ENCODE measurements at regions not wholly inside any gene's neighbourhood (a gene's known extent, or its start where the extent isn't known, plus 50 kb on each side); places are given as distances from the start of the nearest gene placed in this dataset.

DNA sequence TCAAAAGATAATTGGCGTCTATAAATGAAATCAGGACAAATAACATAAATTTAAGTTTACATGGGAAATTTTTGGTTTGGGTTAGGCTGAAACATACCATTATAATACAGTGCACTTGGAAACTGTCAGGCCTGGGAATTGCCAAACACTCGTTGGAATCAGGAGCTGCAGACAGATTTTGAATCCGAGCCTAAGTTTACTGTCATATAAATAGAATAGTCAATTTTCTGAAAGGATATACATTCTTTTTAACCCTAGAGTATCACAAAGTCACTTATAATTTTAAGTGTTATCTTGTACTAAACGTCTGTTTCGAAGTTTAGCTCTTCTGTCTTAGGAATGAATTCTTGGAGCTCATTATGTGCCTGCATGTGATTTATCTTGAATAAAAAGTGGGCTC, 234.1 kb downstream of the VEGFC start:
- Mint-ChIP-seq H3K9me3 (no peaks in the 10 kb centered on the region), H3K4me1 (no peaks in the 10 kb centered on the region; a peak in 1 of 4 replicates), H3K36me3 (ENCODE audit: insufficient read depth in 1 of 3, low read depth in 3 of 3) (no peaks in the 10 kb centered on the region), H3K4me3 (no peak overlapping the region), H3K27me3 (ENCODE audit: low read depth) (no peaks in the 10 kb centered on the region), H3K27ac (no peak overlapping the region)
- TF ChIP-seq, protein P1, sequence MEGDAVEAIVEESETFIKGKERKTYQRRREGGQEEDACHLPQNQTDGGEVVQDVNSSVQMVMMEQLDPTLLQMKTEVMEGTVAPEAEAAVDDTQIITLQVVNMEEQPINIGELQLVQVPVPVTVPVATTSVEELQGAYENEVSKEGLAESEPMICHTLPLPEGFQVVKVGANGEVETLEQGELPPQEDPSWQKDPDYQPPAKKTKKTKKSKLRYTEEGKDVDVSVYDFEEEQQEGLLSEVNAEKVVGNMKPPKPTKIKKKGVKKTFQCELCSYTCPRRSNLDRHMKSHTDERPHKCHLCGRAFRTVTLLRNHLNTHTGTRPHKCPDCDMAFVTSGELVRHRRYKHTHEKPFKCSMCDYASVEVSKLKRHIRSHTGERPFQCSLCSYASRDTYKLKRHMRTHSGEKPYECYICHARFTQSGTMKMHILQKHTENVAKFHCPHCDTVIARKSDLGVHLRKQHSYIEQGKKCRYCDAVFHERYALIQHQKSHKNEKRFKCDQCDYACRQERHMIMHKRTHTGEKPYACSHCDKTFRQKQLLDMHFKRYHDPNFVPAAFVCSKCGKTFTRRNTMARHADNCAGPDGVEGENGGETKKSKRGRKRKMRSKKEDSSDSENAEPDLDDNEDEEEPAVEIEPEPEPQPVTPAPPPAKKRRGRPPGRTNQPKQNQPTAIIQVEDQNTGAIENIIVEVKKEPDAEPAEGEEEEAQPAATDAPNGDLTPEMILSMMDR (conservative IDR thresholded peaks at IDR 0.05) = no peak
- DNase-seq = no peak
- H2BK120ac ChIP-seq (ENCODE audit: low read depth, low read length, poor library complexity, severe bottlenecking) = no peak overlapping the region
- no peak overlapping the region for H4K91ac ChIP-seq (ENCODE audit: insufficient read length, low read depth, low read length)
- no peak overlapping the region for H3K56ac ChIP-seq (ENCODE audit: insufficient read length, low read depth, low read length)
- H2AFZ ChIP-seq (ENCODE audit: low read length) = no peak overlapping the region
- H2AK5ac ChIP-seq (ENCODE audit: insufficient read length, low read length) = no peak overlapping the region
- H3K79me1 ChIP-seq (ENCODE audit: insufficient read depth, low read depth, low read length, poor library complexity, severe bottlenecking) = no peaks in the 10 kb centered on the region
- no peak overlapping the region for H2BK15ac ChIP-seq (ENCODE audit: low read depth, low read length)
- no peaks in the 10 kb centered on the region for H3K4me1 ChIP-seq (ENCODE audit: insufficient read depth, low read length)
- H4K8ac ChIP-seq (replicated peaks; ENCODE audit: insufficient read length, low read depth, low read length) = no peak overlapping the region
- H4K5ac ChIP-seq (ENCODE audit: insufficient read length, low read depth, low read length) = no peak overlapping the region
- no peak overlapping the region for H3K9ac ChIP-seq (ENCODE audit: extremely low read depth, insufficient read length, low read length)
- H3K23ac ChIP-seq (ENCODE audit: insufficient read length, low read depth, low read length) = no peak overlapping the region
- H3K9me3 ChIP-seq (ENCODE audit: control insufficient read depth, low read depth, low read length) = no peaks in the 10 kb centered on the region
- no peak overlapping the region for H2BK12ac ChIP-seq (ENCODE audit: insufficient read length, low read depth, low read length)
- no peak overlapping the region for H2BK20ac ChIP-seq (ENCODE audit: low read depth, low read length, poor library complexity, severe bottlenecking)
- H3K14ac ChIP-seq (ENCODE audit: insufficient read depth, low read length) = no peak overlapping the region
- no peaks in the 10 kb centered on the region for H4K20me1 ChIP-seq (ENCODE audit: control insufficient read depth, insufficient read depth, insufficient read length)
- H3K4ac ChIP-seq (ENCODE audit: low read depth, low read length) = no peak overlapping the region
- H3K23me2 ChIP-seq (ENCODE audit: insufficient read length, low read depth, low read length, poor library complexity, severe bottlenecking) = no peaks in the 10 kb centered on the region
- H2BK5ac ChIP-seq (ENCODE audit: insufficient read length, low read length) = no peak overlapping the region
- H3K18ac ChIP-seq (ENCODE audit: insufficient read length, low read depth, low read length) = no peak overlapping the region
- no CpG with 5 or more reads among the region's 5 CpGs for WGBS (ENCODE audit: extremely low coverage, insufficient read length, low lambda C conversion rate)
- no peaks in the 10 kb centered on the region for H3K27me3 ChIP-seq (ENCODE audit: insufficient read depth, low read length)
- no peak overlapping the region for H3T11ph ChIP-seq (ENCODE audit: low read length)
- no peak overlapping the region for H3K4me2 ChIP-seq (ENCODE audit: insufficient read depth, insufficient read length, low read length)
- no peak overlapping the region for H3K27ac ChIP-seq (ENCODE audit: insufficient read length, low read depth, low read length)
- H3K79me2 ChIP-seq (ENCODE audit: insufficient read depth, low read length) = no peaks in the 10 kb centered on the region
